Kidney capillary endothelial cell (primary cell): ENCODE measurements at regions not wholly inside any gene's neighbourhood (a gene's known extent, or its start where the extent isn't known, plus 50 kb on each side); places are given as distances from the start of the nearest gene placed in this dataset.
A peak's percentile ranks its signal among the peaks of the same experiment; 100 is the strongest.
"Not testable (repeated sequence)": the region's sequence is repeated elsewhere in the genome, so short reads cannot be mapped to it uniquely, and the experiment has no call there.

Source experiments
- DNase-seq: peaks from one replicate; pipeline ENCODE4 v3.0.0-alpha.2; 2018; ENCODE audit warnings: low spot score

GRCh38 chr12:87330071-87330555 lies 699.1 kb downstream of the C12orf50 start:
- not testable (repeated sequence) for DNase-seq

- no peak for DNase-seq
These were observed 699.9 kb downstream of the C12orf50 start for GRCh38 chr12:87329076-87329863.

GRCh38 chr12:87323369-87323768 lies 705.8 kb downstream of the C12orf50 start:
- peak; percentile 55 for DNase-seq

- no peak for DNase-seq
These were observed 708.5 kb downstream of the C12orf50 start for GRCh38 chr12:87320724-87321123.

- DNase-seq = no peak
These were observed 711.9 kb downstream of the C12orf50 start for GRCh38 chr12:87317302-87317701.

GRCh38 chr12:87311206-87311605 lies 718.0 kb downstream of the C12orf50 start:
- DNase-seq = no peak

GRCh38 chr12:87310126-87310525 lies 719.1 kb downstream of the C12orf50 start:
- no peak for DNase-seq

- no peak for DNase-seq
These were observed 723.7 kb downstream of the C12orf50 start for GRCh38 chr12:87305481-87305880.

- no peak for DNase-seq
These were observed 724.8 kb downstream of the C12orf50 start for GRCh38 chr12:87304406-87304805.

- no peak for DNase-seq
These were observed 725.7 kb downstream of the C12orf50 start for GRCh38 chr12:87303396-87304012.

- DNase-seq = no peak
These were observed 727.0 kb downstream of the C12orf50 start for GRCh38 chr12:87302126-87302745.

GRCh38 chr12:87290505-87290904 lies 738.7 kb downstream of the C12orf50 start:
- DNase-seq = no peak

GRCh38 chr12:87283886-87284285 lies 745.3 kb downstream of the C12orf50 start:
- DNase-seq = no peak

GRCh38 chr12:87283111-87283510 lies 746.1 kb downstream of the C12orf50 start:
- DNase-seq = no peak

- no peak for DNase-seq
These were observed 748.3 kb downstream of the C12orf50 start for GRCh38 chr12:87280893-87281292.

GRCh38 chr12:87280356-87280755 lies 748.8 kb downstream of the C12orf50 start:
- no peak for DNase-seq

- peak; percentile 25 for DNase-seq
These were observed 754.5 kb downstream of the C12orf50 start for GRCh38 chr12:87274594-87275245.

GRCh38 chr12:87272851-87273250 lies 756.4 kb downstream of the C12orf50 start:
- no peak for DNase-seq

- DNase-seq = no peak
These were observed 758.3 kb downstream of the C12orf50 start for GRCh38 chr12:87270919-87271318.

GRCh38 chr12:87266305-87266704 lies 762.9 kb downstream of the C12orf50 start:
- no peak for DNase-seq

GRCh38 chr12:87259391-87259790 lies 769.8 kb downstream of the C12orf50 start:
- DNase-seq = no peak

- no peak for DNase-seq
These were observed 774.7 kb downstream of the C12orf50 start for GRCh38 chr12:87254381-87255030.
